GM06990 (cell line): ENCODE measurements at regions not wholly inside any gene's neighbourhood (a gene's known extent, or its start where the extent isn't known, plus 50 kb on each side); places are given as distances from the start of the nearest gene placed in this dataset.

Experiments
- DNase-seq: peaks from one replicate; pipeline ENCODE4 v3.0.0-alpha.2; 2011; ENCODE audit not compliant: insufficient read length; ENCODE audit errors: extremely low read depth
- H3K27me3 ChIP-seq: replicated peaks from 2 replicates; pipeline ENCODE4 v1.6.0; 2011; ENCODE audit warnings: low read length; ENCODE audit not compliant: control insufficient read depth, insufficient read depth
- H3K36me3 ChIP-seq: 2 replicates; pipeline ENCODE4 v1.5.1; 2011; ENCODE audit warnings: low read length; ENCODE audit not compliant: control insufficient read depth, insufficient read depth
- H3K4me3 ChIP-seq: replicated peaks from 2 replicates; pipeline ENCODE4 v1.5.1; 2011; ENCODE audit warnings: low read depth, mild to moderate bottlenecking, control low read depth, low read length
- TF ChIP-seq, protein P1 (sequence below): IDR thresholded peaks from 2 replicates; pipeline ENCODE4 v1.5.1; 2011; ENCODE audit warnings: low read length, control low read depth, mild to moderate bottlenecking, inconsistent platforms; ENCODE audit not compliant: insufficient read depth, poor library complexity, severe bottlenecking

DNA sequence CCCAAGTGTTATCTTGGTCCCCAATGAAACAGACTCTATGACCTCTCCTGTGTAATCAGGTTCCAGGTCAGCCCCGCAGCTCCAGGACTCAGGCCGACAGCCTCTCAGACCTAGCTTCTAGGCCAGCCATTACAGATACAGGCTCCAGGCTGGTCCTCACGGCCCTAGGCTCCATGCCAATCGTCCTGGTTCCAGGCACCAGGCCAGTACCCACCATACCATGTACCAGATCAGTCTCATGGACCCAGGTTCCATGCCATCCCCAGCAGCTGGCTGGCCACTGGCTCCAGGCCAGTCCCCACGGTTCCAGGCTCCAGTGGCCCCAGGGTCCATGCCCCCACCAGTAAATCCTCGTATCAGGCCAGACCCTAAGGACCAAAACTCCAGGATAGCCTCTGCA lies 1326.6 kb upstream of the C9orf72 start:
- H3K4me3 ChIP-seq: no peak overlapping the region
- H3K36me3 ChIP-seq: no peaks in the 10 kb centered on the region
- no peaks in the 10 kb centered on the region for H3K27me3 ChIP-seq
- no peak for DNase-seq
- TF ChIP-seq, protein P1, sequence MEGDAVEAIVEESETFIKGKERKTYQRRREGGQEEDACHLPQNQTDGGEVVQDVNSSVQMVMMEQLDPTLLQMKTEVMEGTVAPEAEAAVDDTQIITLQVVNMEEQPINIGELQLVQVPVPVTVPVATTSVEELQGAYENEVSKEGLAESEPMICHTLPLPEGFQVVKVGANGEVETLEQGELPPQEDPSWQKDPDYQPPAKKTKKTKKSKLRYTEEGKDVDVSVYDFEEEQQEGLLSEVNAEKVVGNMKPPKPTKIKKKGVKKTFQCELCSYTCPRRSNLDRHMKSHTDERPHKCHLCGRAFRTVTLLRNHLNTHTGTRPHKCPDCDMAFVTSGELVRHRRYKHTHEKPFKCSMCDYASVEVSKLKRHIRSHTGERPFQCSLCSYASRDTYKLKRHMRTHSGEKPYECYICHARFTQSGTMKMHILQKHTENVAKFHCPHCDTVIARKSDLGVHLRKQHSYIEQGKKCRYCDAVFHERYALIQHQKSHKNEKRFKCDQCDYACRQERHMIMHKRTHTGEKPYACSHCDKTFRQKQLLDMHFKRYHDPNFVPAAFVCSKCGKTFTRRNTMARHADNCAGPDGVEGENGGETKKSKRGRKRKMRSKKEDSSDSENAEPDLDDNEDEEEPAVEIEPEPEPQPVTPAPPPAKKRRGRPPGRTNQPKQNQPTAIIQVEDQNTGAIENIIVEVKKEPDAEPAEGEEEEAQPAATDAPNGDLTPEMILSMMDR: no peak

DNA sequence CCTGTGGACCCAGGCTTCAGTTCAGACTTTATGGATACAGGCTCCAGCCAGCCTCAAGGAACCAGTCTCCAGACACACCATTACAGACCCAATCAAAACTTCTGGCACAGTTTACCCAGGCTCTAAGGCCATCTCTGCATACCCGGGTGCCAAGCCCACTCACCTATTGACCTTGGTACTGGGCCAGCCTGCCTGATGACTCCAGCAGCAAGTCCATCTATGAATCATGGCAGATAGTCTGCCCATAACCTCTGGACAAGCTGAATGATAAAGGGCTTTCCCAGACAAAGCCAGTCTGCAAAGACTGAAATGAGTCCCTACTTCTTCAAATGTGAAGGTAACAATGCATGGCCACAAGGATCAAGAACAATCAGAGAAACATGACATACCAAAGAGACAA lies 1327.1 kb upstream of the C9orf72 start:
- no peak overlapping the region for H3K4me3 ChIP-seq
- DNase-seq: no peak
- TF ChIP-seq, protein P1: no peak
- no peaks in the 10 kb centered on the region for H3K27me3 ChIP-seq
- no peaks in the 10 kb centered on the region for H3K36me3 ChIP-seq

DNA sequence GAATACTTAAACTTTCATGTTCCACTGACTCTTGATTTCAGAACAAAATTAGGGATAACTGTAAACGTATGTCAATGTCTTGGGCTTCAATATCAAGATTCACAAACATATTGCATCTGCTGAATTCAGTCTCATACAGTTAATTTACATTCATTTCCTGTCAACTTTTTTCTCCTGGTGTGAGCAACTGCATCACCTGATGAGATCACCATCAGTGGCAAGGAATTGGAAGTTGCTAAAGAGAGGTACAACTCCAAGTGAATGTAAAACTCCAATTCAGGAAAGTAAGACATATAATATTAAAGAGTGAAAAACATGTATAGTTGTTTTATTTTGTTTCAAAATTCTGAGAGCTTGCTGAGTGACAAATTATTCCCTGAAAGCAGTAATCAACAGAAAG lies 1336.2 kb upstream of the C9orf72 start:
- no peak for DNase-seq
- TF ChIP-seq, protein P1: no peak
- Histone ChIP-seq H3K4me3 (no peak overlapping the region), H3K36me3 (no peaks in the 10 kb centered on the region), H3K27me3 (no peaks in the 10 kb centered on the region)

DNA sequence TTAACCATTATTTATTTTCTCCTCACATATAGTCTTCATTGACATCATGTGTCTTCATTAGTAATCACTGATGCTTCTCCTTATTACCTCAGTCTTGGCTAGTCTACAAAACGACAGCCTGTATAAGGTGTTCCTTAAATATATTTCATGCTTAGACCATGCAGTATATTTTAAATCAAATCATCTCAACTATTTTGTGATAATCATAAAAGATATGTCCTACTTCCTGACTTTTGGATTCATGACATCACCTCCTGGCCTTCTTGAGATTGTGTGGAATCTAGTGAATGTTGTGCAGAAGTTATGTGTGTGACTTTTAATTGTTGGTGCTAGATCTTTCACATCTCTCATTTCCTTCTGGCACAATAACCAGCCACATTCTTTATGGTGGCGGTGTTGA lies 1339.3 kb upstream of the C9orf72 start:
- Histone ChIP-seq H3K4me3 (no peak overlapping the region), H3K27me3 (no peaks in the 10 kb centered on the region), H3K36me3 (no peaks in the 10 kb centered on the region)
- TF ChIP-seq, protein P1: no peak
- DNase-seq: no peak

DNA sequence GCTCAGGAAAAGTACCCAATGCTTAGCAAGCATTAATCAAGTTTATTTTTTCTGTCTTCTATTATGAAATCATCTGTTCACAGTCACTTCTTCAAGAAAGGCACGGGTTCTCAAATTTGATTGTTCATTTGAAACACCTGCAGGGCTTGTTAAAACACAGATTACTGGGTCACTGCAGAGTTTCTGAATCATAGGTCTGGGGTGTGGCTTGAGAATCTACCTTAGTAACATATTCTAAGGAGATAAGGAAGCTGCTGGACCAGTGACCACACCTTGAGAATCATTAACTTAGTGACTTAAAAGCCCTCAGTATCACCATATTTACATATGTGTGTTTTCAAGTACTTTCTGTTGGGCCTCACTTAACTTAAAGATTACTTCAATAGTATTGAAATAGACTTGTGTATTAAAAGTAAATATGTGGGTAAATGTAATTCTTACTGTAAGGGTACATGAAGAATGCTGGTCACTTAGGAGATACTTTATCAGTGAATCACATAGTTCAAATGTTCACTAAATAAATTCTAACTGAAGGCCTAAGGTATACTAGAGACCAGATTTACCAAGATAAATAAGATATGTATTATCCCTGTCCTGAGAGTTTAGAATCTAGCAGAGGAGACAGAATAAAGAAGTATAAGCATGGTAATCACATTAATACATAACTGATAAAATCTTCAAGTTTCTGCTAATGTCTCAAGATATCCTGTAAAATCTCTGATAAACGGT lies 1342.1 kb upstream of the C9orf72 start:
- TF ChIP-seq, protein P1: no peak
- no peak for DNase-seq
- Histone ChIP-seq H3K4me3 (no peak overlapping the region), H3K36me3 (no peaks in the 10 kb centered on the region), H3K27me3 (no peaks in the 10 kb centered on the region)

DNA sequence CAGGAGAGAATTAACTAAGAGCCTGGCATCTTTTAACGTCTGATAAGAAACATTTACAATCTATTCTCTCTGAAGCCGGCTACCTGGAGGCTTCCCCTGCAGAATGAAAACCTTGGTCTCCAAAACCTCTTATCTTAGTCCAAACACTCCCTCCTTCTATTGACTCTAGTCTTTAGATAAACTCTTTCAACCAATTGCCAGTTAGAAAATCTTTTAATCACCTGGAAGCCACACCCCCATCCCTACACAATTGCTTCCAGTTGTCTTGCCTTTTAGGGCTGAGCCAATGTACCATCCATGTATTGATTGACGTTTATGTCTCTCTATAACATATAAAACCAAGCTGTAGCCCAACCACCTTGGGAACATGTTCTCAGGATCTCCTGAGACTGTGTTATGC lies 1343.1 kb upstream of the C9orf72 start:
- Histone ChIP-seq H3K27me3 (no peaks in the 10 kb centered on the region), H3K36me3 (no peaks in the 10 kb centered on the region), H3K4me3 (no peak overlapping the region)
- TF ChIP-seq, protein P1: no peak
- no peak for DNase-seq
